GM18511 (cell line): ENCODE measurements at regions not wholly inside any gene's neighbourhood (a gene's known extent, or its start where the extent isn't known, plus 50 kb on each side); places are given as distances from the start of the nearest gene placed in this dataset.
"Not testable (repeated sequence)": the region's sequence is repeated elsewhere in the genome, so short reads cannot be mapped to it uniquely, and the experiment has no call there.

ENCODE experiments used
- ATAC-seq: cut with Tn5 transposase; IDR thresholded peaks from one replicate; pipeline ENCODE4 v1.9.1; 2021; ENCODE audit warnings: mild to moderate bottlenecking, moderate library complexity; ENCODE audit not compliant: unreplicated experiment

DNA sequence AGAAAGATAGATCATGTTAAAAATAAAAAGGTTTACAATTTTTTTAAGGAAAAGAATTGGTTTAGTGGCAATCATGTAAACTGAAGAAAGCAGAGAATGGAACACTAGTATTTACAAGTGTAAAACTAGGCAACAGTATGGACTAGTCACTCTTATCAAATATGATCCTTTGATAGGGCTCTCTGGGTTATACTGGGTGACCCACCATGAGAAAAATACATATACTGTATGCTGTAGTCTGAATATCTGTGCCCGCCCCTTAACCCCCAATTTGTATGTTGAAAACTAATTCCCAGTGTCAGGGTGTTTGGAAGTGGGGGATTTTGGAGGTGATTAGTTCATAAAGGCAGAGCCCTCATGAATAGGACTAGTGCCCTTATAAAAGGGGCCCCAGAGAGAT is 236.8 kb upstream of the TARS1 start:
- ATAC-seq: no peak

DNA sequence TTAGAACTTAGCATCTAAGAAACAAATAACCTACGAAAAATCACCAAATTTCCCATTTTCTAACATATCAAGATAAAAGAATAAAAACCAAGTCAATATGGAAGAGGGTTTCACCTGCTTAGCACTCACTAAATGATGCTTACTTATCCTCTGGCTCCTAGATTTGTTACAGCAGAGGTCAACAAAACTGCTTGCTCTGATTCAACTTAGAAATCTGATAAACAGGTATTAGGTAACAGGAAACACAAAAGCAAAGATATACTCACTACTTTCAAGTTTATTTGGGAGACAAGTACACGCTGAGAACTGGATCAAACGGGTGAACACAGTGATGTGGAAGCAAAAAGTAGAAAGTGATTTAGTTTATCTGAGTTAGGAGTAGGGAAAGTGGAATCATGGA is 235.7 kb upstream of the TARS1 start:
- ATAC-seq: no peak

DNA sequence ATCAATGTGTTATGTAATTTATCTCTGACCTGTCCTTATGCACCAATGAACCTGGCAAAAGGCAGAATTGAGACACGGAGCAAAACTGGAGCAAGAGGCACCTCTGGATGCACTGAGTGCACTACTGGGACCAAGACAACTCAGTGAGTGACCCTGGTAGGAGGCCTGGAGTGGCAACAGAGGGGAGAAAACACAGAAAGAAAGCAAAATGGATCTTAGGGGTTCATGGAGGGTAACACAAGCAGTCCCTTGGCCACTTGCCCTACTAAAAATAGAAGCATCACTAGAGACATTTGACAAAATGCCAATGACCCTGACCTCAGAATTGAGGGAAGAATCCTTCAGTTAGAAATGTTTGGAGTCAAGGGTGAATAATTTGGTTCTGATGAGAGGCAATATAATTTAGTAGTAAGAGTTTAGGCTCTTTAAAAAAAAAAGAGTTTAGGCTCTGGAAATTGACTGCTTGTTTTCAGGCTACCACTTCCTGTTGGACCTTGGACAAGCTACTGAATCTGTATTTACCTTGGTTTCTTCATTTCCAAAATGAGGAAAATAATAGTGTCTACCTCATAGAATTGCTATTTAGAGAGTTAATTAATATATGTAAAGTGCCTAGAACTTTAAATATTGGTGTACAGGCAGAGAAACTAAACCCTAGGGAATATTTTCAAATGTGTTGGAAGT is 234.9 kb upstream of the TARS1 start:
- no peak for ATAC-seq

DNA sequence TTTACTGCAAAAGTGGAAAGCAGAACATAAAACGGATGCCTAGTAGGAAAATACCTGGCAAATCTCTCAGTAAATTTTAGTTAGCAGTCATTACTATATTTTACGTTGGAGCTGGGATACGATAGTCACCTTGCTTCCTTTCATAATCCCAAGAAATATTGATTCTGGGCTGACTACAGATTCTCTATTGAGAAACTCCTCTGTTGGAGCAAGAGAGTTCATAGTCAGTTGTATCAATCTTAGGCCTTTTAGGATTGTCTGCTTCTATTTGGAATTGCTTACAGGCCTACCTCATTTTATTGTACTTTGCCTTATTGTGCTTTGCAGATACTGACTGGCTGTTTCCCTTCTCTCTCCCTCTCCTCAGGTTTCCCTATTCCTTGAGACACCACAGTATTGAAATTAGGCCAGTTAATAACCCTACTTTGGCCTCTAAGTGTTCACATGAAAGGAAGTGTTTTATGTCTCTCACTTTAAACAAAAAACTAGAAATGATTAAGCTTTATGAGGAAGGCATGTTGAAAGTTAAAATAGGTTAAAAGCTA is 233.7 kb upstream of the TARS1 start:
- no peak for ATAC-seq

GRCh38 chr5:33209252-33209651 is 231.5 kb upstream of the TARS1 start:
- no peak for ATAC-seq

DNA sequence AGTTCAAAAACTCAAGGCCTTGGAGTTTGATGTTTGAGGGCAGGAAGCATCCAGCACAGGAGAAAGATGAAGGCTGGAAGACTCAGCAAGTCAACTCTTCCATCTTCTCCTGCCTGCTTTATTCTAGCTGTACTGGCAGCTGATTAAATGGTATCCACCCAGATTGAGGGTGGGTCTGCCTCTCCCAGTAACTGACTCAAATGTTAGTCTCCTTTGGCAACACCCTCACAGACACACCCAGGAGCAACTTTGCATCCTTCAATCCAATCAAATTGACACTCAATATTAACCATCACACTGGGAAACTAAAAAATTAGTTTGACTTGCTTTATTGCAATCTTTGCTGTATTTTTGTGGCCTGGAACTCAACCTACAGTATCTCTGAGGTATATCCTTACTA is 230.5 kb upstream of the TARS1 start:
- ATAC-seq: not testable (repeated sequence)

DNA sequence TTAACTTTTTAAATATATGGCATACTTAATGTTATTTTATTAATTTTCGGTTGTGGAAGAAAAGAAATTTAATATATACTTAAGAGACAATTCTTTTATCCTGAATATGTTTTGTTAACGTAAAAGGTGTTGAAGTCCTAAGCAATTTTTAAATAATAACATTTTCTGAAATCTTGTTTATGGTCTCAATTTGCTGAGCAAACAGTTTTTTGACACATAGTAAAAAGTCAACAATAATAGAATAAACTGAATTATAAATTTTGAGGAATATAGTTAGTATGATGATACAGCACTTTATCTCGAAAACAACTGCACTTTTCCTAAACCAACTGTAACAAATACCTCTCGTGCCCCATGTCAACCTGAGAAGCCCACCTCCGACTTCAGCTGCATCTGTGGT is 229.8 kb upstream of the TARS1 start:
- no peak for ATAC-seq

DNA sequence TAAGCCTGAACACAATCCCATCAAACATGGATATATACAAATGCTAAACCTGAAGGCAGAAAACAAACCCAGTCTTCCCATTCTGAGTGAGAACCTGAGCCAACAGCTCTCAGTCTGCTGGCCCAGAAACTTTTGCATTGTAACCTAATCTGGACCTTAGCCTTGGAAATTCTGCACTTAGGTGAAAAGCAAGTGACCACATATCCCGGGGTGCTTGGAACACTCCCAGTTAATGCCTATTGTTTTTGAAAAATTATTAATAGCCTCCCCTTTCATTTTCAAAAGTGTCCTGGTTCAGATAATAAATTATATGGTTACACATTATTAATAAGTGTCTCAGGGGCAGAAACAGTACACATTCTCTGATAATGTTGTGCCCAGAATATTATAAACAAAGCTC is 228.3 kb upstream of the TARS1 start:
- no peak for ATAC-seq

DNA sequence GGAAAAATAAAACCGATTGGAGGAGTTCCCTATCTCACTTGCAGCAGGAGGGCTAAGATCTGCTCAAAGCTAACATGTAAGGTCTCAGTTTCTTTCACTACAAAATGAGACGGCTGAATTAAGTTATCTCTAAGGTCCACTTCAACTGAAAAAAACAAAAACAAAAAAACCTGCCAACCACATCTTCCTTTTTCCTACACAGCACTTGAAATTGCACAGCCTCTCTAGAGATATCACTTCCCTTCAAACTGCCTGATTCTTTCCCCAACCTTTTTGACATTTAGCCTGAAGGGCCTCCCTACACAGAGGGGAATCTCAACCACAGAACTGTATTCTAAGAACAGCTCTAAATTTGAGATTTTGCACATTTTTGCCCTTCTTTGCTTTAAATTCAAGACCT is 227.9 kb upstream of the TARS1 start:
- ATAC-seq: no peak

DNA sequence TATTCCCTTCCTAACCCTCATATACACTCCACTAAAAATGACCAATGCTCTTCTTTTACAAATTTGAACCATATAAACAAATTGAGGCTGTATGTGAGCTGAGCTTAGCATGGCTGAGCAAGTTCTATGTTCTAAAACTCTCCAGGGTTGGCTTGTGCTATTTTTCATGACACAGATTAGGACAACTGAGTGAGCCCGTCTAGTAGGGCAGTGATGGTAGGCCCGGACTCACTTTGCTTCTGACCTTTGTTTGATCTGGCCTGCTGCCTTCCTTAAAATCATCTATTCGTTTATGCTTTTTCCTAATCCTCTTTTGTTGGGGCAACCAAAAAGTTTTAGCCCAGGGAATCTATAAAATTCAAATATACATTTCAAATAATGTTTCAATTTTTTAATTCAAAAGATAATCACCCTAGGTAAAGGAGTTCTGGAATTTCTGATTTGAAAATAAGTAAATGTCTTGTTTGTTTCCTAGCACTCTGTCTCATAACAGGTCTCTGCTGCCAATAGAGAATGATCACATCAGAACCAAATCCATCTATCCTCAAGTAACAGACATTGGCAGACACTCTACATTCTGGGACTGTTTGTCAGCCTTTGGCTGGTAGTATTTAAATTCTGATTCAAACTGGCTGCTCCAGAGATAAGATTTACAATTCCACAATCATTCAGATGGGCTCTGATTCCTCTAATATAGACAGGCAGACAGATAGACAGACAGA is 217.0 kb upstream of the TARS1 start:
- no peak for ATAC-seq

GRCh38 chr5:33224285-33224961 is 216.3 kb upstream of the TARS1 start:
- ATAC-seq: no peak

- no peak for ATAC-seq
These were observed 213.5 kb upstream of the TARS1 start for GRCh38 chr5:33227247-33227646.

- ATAC-seq: no peak
These were observed 213.0 kb upstream of the TARS1 start for GRCh38 chr5:33227746-33228145.

GRCh38 chr5:33228149-33228548 is 212.6 kb upstream of the TARS1 start:
- no peak for ATAC-seq

GRCh38 chr5:33229216-33229615 is 211.5 kb upstream of the TARS1 start:
- no peak for ATAC-seq

DNA sequence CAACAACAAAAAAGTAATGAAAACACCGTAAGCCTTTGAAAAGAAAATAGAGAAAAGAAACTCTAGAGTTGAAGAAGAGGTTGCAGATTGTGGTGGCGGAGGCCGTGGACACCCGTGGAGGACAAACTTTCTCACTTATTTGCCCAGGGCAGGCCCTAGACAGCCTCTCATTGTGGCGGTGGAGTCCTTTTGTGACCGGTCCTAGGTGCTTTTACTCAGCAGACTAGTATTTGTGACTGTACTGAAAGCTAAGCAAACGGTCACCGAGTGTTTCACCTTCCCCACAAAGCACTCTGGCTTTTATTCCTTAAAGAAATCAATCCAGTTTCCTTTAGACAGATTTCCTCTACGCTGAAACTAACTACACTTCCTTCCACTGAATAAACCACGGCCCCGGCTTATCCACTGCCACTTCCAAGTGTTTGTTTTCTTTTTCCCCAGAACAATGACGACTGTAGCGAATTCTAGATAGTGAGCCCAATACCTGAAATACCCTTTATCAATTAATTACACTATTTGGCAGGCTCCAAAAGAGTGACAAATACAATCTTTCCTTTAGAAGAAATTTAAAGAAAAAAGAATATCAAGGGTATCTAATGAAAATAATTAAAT is 210.2 kb upstream of the TARS1 start:
- ATAC-seq: no peak

GRCh38 chr5:33231214-33231710 is 209.5 kb upstream of the TARS1 start:
- ATAC-seq: no peak

- ATAC-seq: no peak
These were observed 208.8 kb upstream of the TARS1 start for GRCh38 chr5:33231935-33232334.

DNA sequence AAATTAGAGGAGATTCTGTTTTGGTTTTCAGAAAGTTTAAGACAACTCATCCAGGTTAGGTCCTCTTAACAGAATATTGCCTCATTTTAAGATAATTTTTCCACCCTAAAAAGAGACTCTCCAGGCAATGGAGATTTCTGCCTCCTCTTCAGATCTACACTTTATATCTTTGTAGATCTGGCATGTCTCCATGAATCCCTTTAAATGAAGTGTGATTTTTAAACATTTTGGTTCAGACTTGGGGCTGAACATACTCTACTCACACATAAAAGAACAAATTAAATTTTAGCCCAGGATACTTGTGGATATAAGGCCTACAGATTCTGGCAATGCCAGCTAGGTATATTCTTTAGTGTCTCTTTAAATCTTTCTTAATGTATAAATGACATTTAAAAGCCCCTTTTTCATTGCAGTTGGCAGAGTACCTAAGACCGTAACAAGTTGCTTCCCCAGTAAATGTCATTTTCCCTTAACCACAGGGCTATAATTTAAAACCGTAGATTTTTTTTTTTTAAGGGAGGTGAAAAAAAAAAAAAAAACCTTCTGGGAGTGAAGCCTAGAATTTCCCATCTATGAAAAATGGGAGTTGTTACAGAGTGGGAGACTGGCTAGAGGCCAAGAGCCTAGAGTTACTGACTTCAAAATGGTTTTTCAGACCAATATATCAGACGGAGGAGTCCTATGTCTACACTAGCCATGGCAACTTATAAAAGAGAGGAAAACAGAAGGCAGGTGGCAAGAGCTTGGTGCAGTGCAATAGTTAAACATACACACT is 207.8 kb upstream of the TARS1 start:
- ATAC-seq: no peak

DNA sequence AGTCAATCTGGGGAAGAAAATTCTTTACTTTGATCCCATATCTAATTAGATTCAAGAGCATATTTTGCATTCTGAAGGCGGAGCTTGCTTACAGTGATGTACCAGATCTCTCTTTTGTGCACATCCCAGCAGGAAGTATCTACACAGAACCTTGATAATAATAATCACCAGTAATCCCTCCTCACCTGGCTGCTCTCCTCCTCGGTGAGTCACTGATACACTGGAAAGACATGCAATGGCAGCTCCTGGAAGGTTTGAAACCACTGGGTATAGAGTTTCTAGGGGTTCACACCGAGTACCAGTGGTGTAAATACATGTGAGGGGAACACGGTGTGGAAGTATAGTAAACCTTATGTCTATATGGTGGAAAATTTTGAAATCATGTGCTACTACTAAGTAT is 205.5 kb upstream of the TARS1 start:
- no peak for ATAC-seq

- peak; percentile 69 for ATAC-seq
These were observed 204.9 kb upstream of the TARS1 start for GRCh38 chr5:33235824-33236223.
